Right lobe of liver (tissue), 4 donors: ENCODE measurements at regions not wholly inside any gene's neighbourhood (a gene's known extent, or its start where the extent isn't known, plus 50 kb on each side); places are given as distances from the start of the nearest gene placed in this dataset.

Experiments used
- CTCF ChIP-seq, 4 donors: fragments of 200-600 bp in 3 of 4; fragments of 450-650 bp in 1 of 4; IDR thresholded peaks; one replicate each; pipeline versions ENCODE4 v1.5.1 to v1.8.0; 2016 to 2022; ENCODE audit warnings: antibody characterized with exemption in 4 of 4, mild to moderate bottlenecking in 2 of 4
- POLR2A ChIP-seq: fragments of 450-650 bp; IDR thresholded peaks from one replicate; pipeline ENCODE4 v1.6.1; 2017; ENCODE audit warnings: antibody characterized with exemption, mild to moderate bottlenecking
- donor health status: DM: no; HTN: no; CAD: no.
- donor health status: DM: no; HTN: no; CAD: no.
- donor health status: DM: no; HTN: yes; CAD: no.

- TF ChIP-seq POLR2A (no peak), CTCF (IDR thresholded peaks at IDR 0.05) (no peak)
Observed at GRCh38 chr15:69958496-69959084, 139.1 kb downstream of the TLE3 start.
